Liver (tissue), 8 donors: ENCODE measurements at regions not wholly inside any gene's neighbourhood (a gene's known extent, or its start where the extent isn't known, plus 50 kb on each side); places are given as distances from the start of the nearest gene placed in this dataset.

ENCODE experiments used
- DNase-seq: peaks from one replicate; pipeline ENCODE4 v3.0.0-alpha.2; 2017; ENCODE audit warnings: low spot score
- H3K27ac ChIP-seq, 2 donors: one replicate each; pipeline ENCODE4 v1.7.0; 2013; ENCODE audit warnings: inconsistent platforms in 2 of 2, low read length in 2 of 2, control low read depth in 1 of 2, low read depth in 1 of 2, mild to moderate bottlenecking in 1 of 2
- H3K27me3 ChIP-seq, 4 donors: one replicate each; pipeline versions ENCODE4 v1.6.1 to v1.7.0; 2013; ENCODE audit warnings: low read length in 3 of 4, inconsistent platforms in 1 of 4, mild to moderate bottlenecking in 1 of 4, moderate library complexity in 1 of 4; ENCODE audit not compliant: control insufficient read depth in 4 of 4, insufficient read depth in 4 of 4
- H3K36me3 ChIP-seq, 4 donors: one replicate each; pipeline versions ENCODE4 v1.6.1 to v1.7.0; 2013; ENCODE audit warnings: low read length in 3 of 4, mild to moderate bottlenecking in 3 of 4, low read depth in 1 of 4, moderate library complexity in 1 of 4; ENCODE audit not compliant: control insufficient read depth in 4 of 4, insufficient read depth in 3 of 4
- H3K4me1 ChIP-seq, 4 donors: one replicate each; pipeline versions ENCODE4 v1.6.1 to v1.7.0; 2013; ENCODE audit warnings: low read length in 3 of 4, mild to moderate bottlenecking in 3 of 4, moderate library complexity in 1 of 4; ENCODE audit not compliant: control insufficient read depth in 4 of 4, insufficient read depth in 4 of 4
- H3K4me3 ChIP-seq, 3 donors: one replicate each; pipeline versions ENCODE4 v1.6.1 to v1.7.0; 2013; ENCODE audit warnings: low read length in 3 of 3, control low read depth in 1 of 3, low read depth in 1 of 3, mild to moderate bottlenecking in 1 of 3
- H3K9ac ChIP-seq, 2 donors: one replicate each; pipeline ENCODE4 v1.7.0; 2013; ENCODE audit warnings: low read length in 2 of 2, mild to moderate bottlenecking in 2 of 2, moderate library complexity in 2 of 2, control low read depth in 1 of 2, low read depth in 1 of 2
- H3K9me3 ChIP-seq, 4 donors: one replicate each; pipeline versions ENCODE4 v1.6.1 to v1.7.0; 2013; ENCODE audit warnings: low read length in 3 of 4; ENCODE audit not compliant: control insufficient read depth in 4 of 4
- EGR1 ChIP-seq, 2 donors: IDR thresholded peaks; 2 replicates each; pipeline ENCODE4 v1.6.1; 2016 to 2018; ENCODE audit warnings: antibody characterized with exemption in 2 of 2, low read depth in 2 of 2
- GABPA ChIP-seq, 2 donors: IDR thresholded peaks in 1 of 2; conservative IDR thresholded peaks in 1 of 2; 2 replicates each; pipeline ENCODE4 v1.6.1; 2016; ENCODE audit warnings: antibody characterized with exemption in 2 of 2, mild to moderate bottlenecking in 1 of 2, moderate library complexity in 1 of 2
- HNF4A ChIP-seq, 2 donors: conservative IDR thresholded peaks; 2 replicates each; pipeline ENCODE4 v1.6.1; 2016; ENCODE audit warnings: antibody characterized with exemption in 2 of 2, mild to moderate bottlenecking in 2 of 2
- HNF4G ChIP-seq: IDR thresholded peaks from 2 replicates; pipeline ENCODE4 v1.6.1; 2016; ENCODE audit warnings: antibody characterized with exemption
- NR2F2 ChIP-seq: IDR thresholded peaks from 2 replicates; pipeline ENCODE4 v1.6.1; 2016; ENCODE audit warnings: antibody characterized with exemption
- RAD21 ChIP-seq, 2 donors: IDR thresholded peaks; 2 replicates each; pipeline ENCODE4 v1.6.1; 2016; ENCODE audit warnings: antibody characterized with exemption in 2 of 2, mild to moderate bottlenecking in 2 of 2
- RXRA ChIP-seq, 2 donors: IDR thresholded peaks; 2 replicates each; pipeline ENCODE4 v1.6.1; 2017 to 2018; ENCODE audit warnings: antibody characterized with exemption in 2 of 2, mild to moderate bottlenecking in 1 of 2
- TAF1 ChIP-seq: conservative IDR thresholded peaks from 2 replicates; pipeline ENCODE4 v1.6.1; 2016; ENCODE audit warnings: antibody characterized with exemption, mild to moderate bottlenecking
- YY1 ChIP-seq: IDR thresholded peaks from 2 replicates; pipeline ENCODE4 v1.6.1; 2016; ENCODE audit warnings: antibody characterized with exemption, mild to moderate bottlenecking
- ZBTB33 ChIP-seq: IDR thresholded peaks from 2 replicates; pipeline ENCODE4 v1.6.1; 2016; ENCODE audit warnings: antibody characterized with exemption
- WGBS: extraction: QIAGEN DNeasy Blood & Tissue Kit; methylation state at CpG from one replicate; pipeline ENCODE4 v1.1.7; 2013; 5-methylcytosine and 5-hydroxymethylcytosine counted together
- TF ChIP-seq, protein P1 (sequence below): IDR thresholded peaks from 2 replicates; pipeline ENCODE4 v1.6.1; 2016; ENCODE audit warnings: antibody characterized with exemption
- TF ChIP-seq, protein P2 (sequence below): IDR thresholded peaks from 2 replicates; pipeline ENCODE4 v1.6.1; 2016; ENCODE audit warnings: antibody characterized with exemption
- TF ChIP-seq, protein P3 (sequence below): fragments of 150-350 bp; IDR thresholded peaks from 2 replicates; pipeline ENCODE4 v1.5.1; 2017; ENCODE audit warnings: improper control_type of control experiment, low read depth, low read length; ENCODE audit not compliant: missing input control
- donor health status: healthy.
- donor health status: healthy.
- donor health status: healthy.
- donor health status: healthy.
- donor health status: healthy.

GRCh38 chr7:35370687-35371086 lies 116.8 kb upstream of the TBX20 start:
- H3K4me1 ChIP-seq = no peaks in the 10 kb centered on the region
- no peaks in the 10 kb centered on the region for H3K36me3 ChIP-seq
- 76% methylated on average over 2 of the region's 2 CpGs for WGBS
- no peak for DNase-seq
- H3K9ac ChIP-seq = no peak overlapping the region
- peaks cover 0 to 3% (median 0%) of the 10 kb centered on the region in 4 donors for H3K27me3 ChIP-seq
- no peak overlapping the region for H3K4me3 ChIP-seq
- TF ChIP-seq NR2F2 (no peak), HNF4G (no peak), RAD21 (IDR thresholded peaks at IDR 0.05) (no peak), ZBTB33 (no peak)
- TF ChIP-seq, protein P1, sequence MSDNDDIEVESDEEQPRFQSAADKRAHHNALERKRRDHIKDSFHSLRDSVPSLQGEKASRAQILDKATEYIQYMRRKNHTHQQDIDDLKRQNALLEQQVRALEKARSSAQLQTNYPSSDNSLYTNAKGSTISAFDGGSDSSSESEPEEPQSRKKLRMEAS = no peak
- peaks cover 0 to 3% (median 0%) of the 10 kb centered on the region in 4 donors for H3K9me3 ChIP-seq
- H3K27ac ChIP-seq = no peak overlapping the region

DNA sequence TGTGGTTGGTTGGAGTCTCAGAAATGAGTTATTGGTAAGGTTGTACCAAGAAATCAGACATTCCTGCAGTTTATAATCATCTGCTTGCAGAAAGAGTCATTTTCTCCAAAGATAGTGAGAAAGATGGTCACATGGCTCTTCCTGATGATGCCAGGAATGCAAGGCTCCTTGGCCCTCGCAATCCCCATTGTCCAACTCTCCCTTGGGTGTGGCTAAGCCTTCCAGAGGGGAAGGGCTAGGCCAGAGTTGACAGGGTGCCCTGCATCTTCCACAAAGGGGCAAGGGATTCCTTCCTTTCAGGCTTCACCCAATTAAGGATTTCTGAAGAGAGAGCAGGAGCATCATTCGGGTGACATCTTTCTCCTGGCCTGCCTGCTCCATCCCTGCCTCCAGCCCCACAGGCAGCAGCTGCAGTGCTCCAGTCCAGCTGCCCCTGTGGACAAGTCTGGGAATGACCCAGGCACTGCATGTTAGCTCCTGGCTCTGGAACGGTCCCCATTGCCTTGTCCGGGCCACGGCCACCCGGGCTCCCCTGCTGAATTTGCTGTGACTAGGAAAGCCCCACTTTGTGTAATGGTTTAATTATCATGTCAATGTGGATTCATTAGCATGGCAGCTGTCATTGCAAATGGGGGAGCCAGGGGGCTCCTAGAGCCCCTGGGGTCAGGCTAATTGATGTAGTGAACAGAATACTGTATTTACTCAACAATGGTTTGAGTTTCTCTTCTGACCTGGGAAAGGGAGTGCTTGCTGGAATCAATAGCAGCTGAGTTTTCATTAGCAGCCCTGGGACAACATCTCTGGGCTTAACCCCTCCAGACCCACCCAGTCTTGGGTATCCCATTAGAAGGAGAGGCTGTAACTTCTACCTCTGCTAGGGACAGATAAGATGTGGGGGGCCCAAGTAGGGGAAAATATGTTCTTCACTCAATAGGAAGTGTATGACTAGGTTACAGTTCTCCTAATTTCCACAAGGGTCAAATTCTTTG lies 112.6 kb upstream of the TBX20 start:
- no peak overlapping the region for H3K27ac ChIP-seq
- H3K9me3 ChIP-seq = no peaks in the 10 kb centered on the region
- no peak overlapping the region for H3K4me3 ChIP-seq
- no peaks in the 10 kb centered on the region for H3K4me1 ChIP-seq
- H3K36me3 ChIP-seq = no peaks in the 10 kb centered on the region
- H3K9ac ChIP-seq = no peak overlapping the region
- WGBS = 64% methylated on average over 6 of the region's 6 CpGs
- no peak for TF ChIP-seq YY1
- no peak for TF ChIP-seq GABPA (IDR thresholded peaks at IDR 0.05 in 1 of 2, conservative IDR thresholded peaks at IDR 0.05 in 1 of 2)
- TF ChIP-seq, protein P2, sequence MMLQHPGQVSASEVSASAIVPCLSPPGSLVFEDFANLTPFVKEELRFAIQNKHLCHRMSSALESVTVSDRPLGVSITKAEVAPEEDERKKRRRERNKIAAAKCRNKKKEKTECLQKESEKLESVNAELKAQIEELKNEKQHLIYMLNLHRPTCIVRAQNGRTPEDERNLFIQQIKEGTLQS = no peak
- TF ChIP-seq, protein P1 = no peak
- no peak for TF ChIP-seq ZBTB33
- TF ChIP-seq HNF4A (conservative IDR thresholded peaks at IDR 0.05) = no peak
- TF ChIP-seq HNF4G = no peak
- TF ChIP-seq TAF1 = no peak
- no peak for TF ChIP-seq EGR1 (IDR thresholded peaks at IDR 0.05; ENCODE audit: low read depth in 2 of 2)
- TF ChIP-seq RXRA (IDR thresholded peaks at IDR 0.05) = no peak
- TF ChIP-seq, protein P3, sequence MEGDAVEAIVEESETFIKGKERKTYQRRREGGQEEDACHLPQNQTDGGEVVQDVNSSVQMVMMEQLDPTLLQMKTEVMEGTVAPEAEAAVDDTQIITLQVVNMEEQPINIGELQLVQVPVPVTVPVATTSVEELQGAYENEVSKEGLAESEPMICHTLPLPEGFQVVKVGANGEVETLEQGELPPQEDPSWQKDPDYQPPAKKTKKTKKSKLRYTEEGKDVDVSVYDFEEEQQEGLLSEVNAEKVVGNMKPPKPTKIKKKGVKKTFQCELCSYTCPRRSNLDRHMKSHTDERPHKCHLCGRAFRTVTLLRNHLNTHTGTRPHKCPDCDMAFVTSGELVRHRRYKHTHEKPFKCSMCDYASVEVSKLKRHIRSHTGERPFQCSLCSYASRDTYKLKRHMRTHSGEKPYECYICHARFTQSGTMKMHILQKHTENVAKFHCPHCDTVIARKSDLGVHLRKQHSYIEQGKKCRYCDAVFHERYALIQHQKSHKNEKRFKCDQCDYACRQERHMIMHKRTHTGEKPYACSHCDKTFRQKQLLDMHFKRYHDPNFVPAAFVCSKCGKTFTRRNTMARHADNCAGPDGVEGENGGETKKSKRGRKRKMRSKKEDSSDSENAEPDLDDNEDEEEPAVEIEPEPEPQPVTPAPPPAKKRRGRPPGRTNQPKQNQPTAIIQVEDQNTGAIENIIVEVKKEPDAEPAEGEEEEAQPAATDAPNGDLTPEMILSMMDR = no peak
- no peaks in the 10 kb centered on the region for H3K27me3 ChIP-seq
- peak; percentile 46 for DNase-seq
